Uterus (tissue), 2 donors: ENCODE measurements at regions not wholly inside any gene's neighbourhood (a gene's known extent, or its start where the extent isn't known, plus 50 kb on each side); places are given as distances from the start of the nearest gene placed in this dataset.

ENCODE experiments used
- CTCF ChIP-seq, 4 experiments: fragments of 200-600 bp in 2 of 4; fragments of 450-650 bp in 2 of 4; sonication (generic) in 2 of 4; IDR thresholded peaks; one replicate each; pipeline ENCODE4 v1.5.1; 2016 to 2019; ENCODE audit warnings: antibody characterized with exemption in 4 of 4, mild to moderate bottlenecking in 2 of 4, moderate library complexity in 1 of 4
- POLR2A ChIP-seq, 2 donors: fragments of 450-650 bp; IDR thresholded peaks; one replicate each; pipeline ENCODE4 v1.6.1; 2016; ENCODE audit warnings: antibody characterized with exemption in 2 of 2, mild to moderate bottlenecking in 1 of 2, moderate library complexity in 1 of 2

- TF ChIP-seq CTCF (IDR thresholded peaks at IDR 0.05) (no peak), POLR2A (IDR thresholded peaks at IDR 0.05) (no peak)
Observed at GRCh38 chr12:67202678-67203012, 66.5 kb upstream of the CAND1 start.
